SK-N-SH treated with all-trans-retinoic acid at 6 μM for 48 hours (cell line): ENCODE measurements at regions not wholly inside any gene's neighbourhood (a gene's known extent, or its start where the extent isn't known, plus 50 kb on each side); places are given as distances from the start of the nearest gene placed in this dataset.

ENCODE experiments used
- ATAC-seq: fragments of 200-7000 bp; cut with Tn5 transposase; 3 replicates; pipeline ENCODE4 v1.9.1; 2020; ENCODE audit warnings: mild to moderate bottlenecking, moderate library complexity
- ARNTL ChIP-seq: fragments of 450-650 bp; formaldehyde crosslinking; IDR thresholded peaks from 2 replicates; pipeline ENCODE4 v1.5.0; 2020; ENCODE audit warnings: low read depth, mild to moderate bottlenecking, moderate library complexity, borderline replicate concordance
- CSDC2 ChIP-seq: fragments of 250-450 bp; sonication (Bioruptor Pico); IDR thresholded peaks from 2 replicates; pipeline ENCODE4 v1.5.0; 2020; ENCODE audit warnings: mild to moderate bottlenecking, moderate library complexity
- ESRRG ChIP-seq: fragments of 250-450 bp; sonication (Bioruptor Pico); IDR thresholded peaks from 2 replicates; pipeline ENCODE4 v1.6.1; 2021; ENCODE audit warnings: mild to moderate bottlenecking
- GLIS3 ChIP-seq: fragments of 250-450 bp; sonication (Bioruptor Pico); IDR thresholded peaks from 2 replicates; pipeline ENCODE4 v1.5.0; 2020; ENCODE audit warnings: mild to moderate bottlenecking, moderate library complexity
- ISL1 ChIP-seq: fragments of 250-450 bp; sonication (Bioruptor Pico); IDR thresholded peaks from 2 replicates; pipeline ENCODE4 v2.1.2; 2022; ENCODE audit warnings: mild to moderate bottlenecking, moderate library complexity
- OSR1 ChIP-seq: fragments of 250-450 bp; sonication (Bioruptor Pico); IDR thresholded peaks from 2 replicates; pipeline ENCODE4 v1.8.0; 2022; ENCODE audit warnings: moderate library complexity, mild to moderate bottlenecking, inconsistent platforms
- PPARA ChIP-seq: fragments of 250-450 bp; sonication (Bioruptor Pico); IDR thresholded peaks from 2 replicates; pipeline ENCODE4 v1.5.0; 2020; ENCODE audit warnings: mild to moderate bottlenecking, borderline replicate concordance
- RARB ChIP-seq: fragments of 250-450 bp; sonication (Bioruptor Pico); IDR thresholded peaks from 2 replicates; pipeline ENCODE4 v1.8.0; 2021; ENCODE audit warnings: mild to moderate bottlenecking, moderate library complexity
- TCF4 ChIP-seq: fragments of 250-450 bp; sonication (Bioruptor Pico); IDR thresholded peaks from 2 replicates; pipeline ENCODE4 v1.8.0; 2021; ENCODE audit warnings: mild to moderate bottlenecking, moderate library complexity, borderline replicate concordance
- TOX ChIP-seq: fragments of 250-450 bp; sonication (Bioruptor Pico); IDR thresholded peaks from 2 replicates; pipeline ENCODE4 v1.8.0; 2021; ENCODE audit warnings: mild to moderate bottlenecking, moderate library complexity, borderline replicate concordance
- ZC3H10 ChIP-seq: fragments of 250-450 bp; sonication (Bioruptor Pico); IDR thresholded peaks from 2 replicates; pipeline ENCODE4 v1.5.1; 2021; ENCODE audit warnings: mild to moderate bottlenecking, moderate library complexity
- ZFP3 ChIP-seq: fragments of 250-450 bp; sonication (Bioruptor Pico); IDR thresholded peaks from 2 replicates; pipeline ENCODE4 v1.5.0; 2020; ENCODE audit warnings: mild to moderate bottlenecking, moderate library complexity
- ZNF565 ChIP-seq: fragments of 450-650 bp; formaldehyde crosslinking; conservative IDR thresholded peaks from 2 replicates; pipeline ENCODE4 v1.5.0; 2020; ENCODE audit warnings: low read depth, mild to moderate bottlenecking, moderate library complexity
- ZNF70 ChIP-seq: fragments of 450-650 bp; formaldehyde crosslinking; IDR thresholded peaks from 2 replicates; pipeline ENCODE4 v1.5.0; 2020; ENCODE audit warnings: mild to moderate bottlenecking, moderate library complexity
- ZNF8 ChIP-seq: fragments of 450-650 bp; formaldehyde crosslinking; IDR thresholded peaks from 2 replicates; pipeline ENCODE4 v1.5.0; 2020; ENCODE audit warnings: mild to moderate bottlenecking, moderate library complexity
- TF ChIP-seq, protein P1 (sequence below): fragments of 250-450 bp; sonication (Bioruptor Pico); IDR thresholded peaks from 2 replicates; pipeline ENCODE4 v1.8.0; 2021; ENCODE audit warnings: low read depth, mild to moderate bottlenecking, moderate library complexity, borderline replicate concordance
- TF ChIP-seq, protein P2 (sequence below): fragments of 250-450 bp; sonication (Bioruptor Pico); IDR thresholded peaks from 2 replicates; pipeline ENCODE4 v1.5.0; 2020; ENCODE audit warnings: mild to moderate bottlenecking, moderate library complexity
- TF ChIP-seq, protein P3 (sequence below): fragments of 250-450 bp; sonication (Bioruptor Pico); IDR thresholded peaks from 2 replicates; pipeline ENCODE4 v1.5.1; 2020; ENCODE audit warnings: low read depth, mild to moderate bottlenecking, moderate library complexity

DNA sequence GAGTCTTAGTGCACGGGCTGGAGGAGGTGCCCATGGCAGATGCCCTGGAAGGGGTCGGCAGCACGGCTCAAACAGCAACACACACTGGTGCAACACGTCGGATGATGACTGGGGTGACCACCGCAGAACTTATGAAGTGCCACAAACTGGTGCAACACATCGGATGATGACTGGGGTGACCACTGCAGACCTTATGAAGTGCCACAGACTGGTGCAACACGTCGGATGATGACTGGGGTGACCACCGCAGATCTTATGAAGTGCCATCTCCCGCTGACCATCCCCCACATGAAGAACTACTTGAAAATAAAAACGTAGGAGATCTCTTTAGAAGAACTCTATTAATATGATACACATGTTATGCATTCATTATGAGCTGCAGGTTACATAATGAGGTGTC, 218.3 kb downstream of the TBXT start (continued):
- TF ChIP-seq, protein P1, sequence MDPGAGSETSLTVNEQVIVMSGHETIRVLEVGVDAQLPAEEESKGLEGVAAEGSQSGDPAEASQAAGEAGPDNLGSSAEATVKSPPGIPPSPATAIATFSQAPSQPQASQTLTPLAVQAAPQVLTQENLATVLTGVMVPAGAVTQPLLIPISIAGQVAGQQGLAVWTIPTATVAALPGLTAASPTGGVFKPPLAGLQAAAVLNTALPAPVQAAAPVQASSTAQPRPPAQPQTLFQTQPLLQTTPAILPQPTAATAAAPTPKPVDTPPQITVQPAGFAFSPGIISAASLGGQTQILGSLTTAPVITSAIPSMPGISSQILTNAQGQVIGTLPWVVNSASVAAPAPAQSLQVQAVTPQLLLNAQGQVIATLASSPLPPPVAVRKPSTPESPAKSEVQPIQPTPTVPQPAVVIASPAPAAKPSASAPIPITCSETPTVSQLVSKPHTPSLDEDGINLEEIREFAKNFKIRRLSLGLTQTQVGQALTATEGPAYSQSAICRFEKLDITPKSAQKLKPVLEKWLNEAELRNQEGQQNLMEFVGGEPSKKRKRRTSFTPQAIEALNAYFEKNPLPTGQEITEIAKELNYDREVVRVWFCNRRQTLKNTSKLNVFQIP (CRISPR knock-in tag), result no peak
- no peak for TF ChIP-seq TOX
- no peak for TF ChIP-seq ZNF565 (CRISPR knock-in tag)

DNA sequence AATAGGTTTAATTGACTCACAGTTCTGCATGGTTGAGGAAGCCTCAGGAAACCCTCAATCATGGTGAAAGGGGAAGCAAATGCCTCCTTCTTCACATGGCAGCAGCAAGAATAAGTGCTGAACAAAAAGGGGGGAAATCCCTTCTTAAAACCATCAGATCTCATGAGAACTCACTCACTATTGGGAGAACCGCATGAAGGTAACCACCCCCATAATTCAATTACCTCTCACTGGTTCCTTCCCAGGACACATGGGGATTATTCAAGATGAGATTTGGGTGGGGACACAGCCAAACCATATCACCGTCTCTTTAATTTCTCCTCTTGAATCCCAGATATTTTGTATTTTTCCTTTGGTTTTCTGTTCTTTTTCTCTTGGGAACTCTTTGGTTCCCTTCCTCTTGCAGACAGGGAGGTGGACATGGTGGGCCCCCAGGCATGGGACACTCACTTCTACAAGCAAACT, 223.6 kb downstream of the TBXT start:
- TF ChIP-seq CSDC2 (CRISPR knock-in tag) (no peak), ZNF565 (CRISPR knock-in tag) (no peak), OSR1 (CRISPR knock-in tag) (no peak)
- TF ChIP-seq, protein P2, sequence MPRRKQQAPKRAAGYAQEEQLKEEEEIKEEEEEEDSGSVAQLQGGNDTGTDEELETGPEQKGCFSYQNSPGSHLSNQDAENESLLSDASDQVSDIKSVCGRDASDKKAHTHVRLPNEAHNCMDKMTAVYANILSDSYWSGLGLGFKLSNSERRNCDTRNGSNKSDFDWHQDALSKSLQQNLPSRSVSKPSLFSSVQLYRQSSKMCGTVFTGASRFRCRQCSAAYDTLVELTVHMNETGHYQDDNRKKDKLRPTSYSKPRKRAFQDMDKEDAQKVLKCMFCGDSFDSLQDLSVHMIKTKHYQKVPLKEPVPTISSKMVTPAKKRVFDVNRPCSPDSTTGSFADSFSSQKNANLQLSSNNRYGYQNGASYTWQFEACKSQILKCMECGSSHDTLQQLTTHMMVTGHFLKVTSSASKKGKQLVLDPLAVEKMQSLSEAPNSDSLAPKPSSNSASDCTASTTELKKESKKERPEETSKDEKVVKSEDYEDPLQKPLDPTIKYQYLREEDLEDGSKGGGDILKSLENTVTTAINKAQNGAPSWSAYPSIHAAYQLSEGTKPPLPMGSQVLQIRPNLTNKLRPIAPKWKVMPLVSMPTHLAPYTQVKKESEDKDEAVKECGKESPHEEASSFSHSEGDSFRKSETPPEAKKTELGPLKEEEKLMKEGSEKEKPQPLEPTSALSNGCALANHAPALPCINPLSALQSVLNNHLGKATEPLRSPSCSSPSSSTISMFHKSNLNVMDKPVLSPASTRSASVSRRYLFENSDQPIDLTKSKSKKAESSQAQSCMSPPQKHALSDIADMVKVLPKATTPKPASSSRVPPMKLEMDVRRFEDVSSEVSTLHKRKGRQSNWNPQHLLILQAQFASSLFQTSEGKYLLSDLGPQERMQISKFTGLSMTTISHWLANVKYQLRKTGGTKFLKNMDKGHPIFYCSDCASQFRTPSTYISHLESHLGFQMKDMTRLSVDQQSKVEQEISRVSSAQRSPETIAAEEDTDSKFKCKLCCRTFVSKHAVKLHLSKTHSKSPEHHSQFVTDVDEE (CRISPR knock-in tag), result no peak
- no peak for ATAC-seq

DNA sequence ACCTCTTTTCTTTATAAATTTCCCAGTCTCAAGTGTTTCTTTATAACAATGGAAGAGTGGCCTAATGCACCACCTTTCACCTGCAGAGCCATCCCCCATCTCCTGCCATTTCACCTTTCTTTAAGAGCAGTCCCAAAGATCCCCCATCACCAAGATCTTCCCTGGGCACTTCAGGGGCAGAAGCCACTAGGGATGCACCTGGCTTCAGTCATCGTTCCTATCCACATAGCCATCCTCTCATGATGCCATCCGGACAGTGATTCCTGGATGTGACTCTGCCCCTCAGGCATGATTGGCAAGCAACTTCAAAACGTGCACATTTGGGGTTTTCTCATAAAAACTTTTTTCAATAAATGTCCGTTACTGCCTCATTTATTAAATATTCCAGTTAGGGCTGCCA, 225.9 kb downstream of the TBXT start:
- ATAC-seq, result no peak
- TF ChIP-seq CSDC2 (CRISPR knock-in tag) (no peak), ZFP3 (CRISPR knock-in tag) (no peak), OSR1 (CRISPR knock-in tag) (no peak), ISL1 (CRISPR knock-in tag) (no peak), PPARA (CRISPR knock-in tag) (no peak), GLIS3 (CRISPR knock-in tag) (no peak), ESRRG (no peak), ZNF565 (CRISPR knock-in tag) (no peak), ZNF8 (CRISPR knock-in tag) (no peak), ZNF70 (no peak), TCF4 (no peak)
- TF ChIP-seq, protein P1 (CRISPR knock-in tag), result no peak
- TF ChIP-seq, protein P2 (CRISPR knock-in tag), result no peak
- TF ChIP-seq, protein P3, sequence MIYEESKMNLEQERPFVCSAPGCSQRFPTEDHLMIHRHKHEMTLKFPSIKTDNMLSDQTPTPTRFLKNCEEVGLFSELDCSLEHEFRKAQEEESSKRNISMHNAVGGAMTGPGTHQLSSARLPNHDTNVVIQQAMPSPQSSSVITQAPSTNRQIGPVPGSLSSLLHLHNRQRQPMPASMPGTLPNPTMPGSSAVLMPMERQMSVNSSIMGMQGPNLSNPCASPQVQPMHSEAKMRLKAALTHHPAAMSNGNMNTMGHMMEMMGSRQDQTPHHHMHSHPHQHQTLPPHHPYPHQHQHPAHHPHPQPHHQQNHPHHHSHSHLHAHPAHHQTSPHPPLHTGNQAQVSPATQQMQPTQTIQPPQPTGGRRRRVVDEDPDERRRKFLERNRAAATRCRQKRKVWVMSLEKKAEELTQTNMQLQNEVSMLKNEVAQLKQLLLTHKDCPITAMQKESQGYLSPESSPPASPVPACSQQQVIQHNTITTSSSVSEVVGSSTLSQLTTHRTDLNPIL, result no peak

DNA sequence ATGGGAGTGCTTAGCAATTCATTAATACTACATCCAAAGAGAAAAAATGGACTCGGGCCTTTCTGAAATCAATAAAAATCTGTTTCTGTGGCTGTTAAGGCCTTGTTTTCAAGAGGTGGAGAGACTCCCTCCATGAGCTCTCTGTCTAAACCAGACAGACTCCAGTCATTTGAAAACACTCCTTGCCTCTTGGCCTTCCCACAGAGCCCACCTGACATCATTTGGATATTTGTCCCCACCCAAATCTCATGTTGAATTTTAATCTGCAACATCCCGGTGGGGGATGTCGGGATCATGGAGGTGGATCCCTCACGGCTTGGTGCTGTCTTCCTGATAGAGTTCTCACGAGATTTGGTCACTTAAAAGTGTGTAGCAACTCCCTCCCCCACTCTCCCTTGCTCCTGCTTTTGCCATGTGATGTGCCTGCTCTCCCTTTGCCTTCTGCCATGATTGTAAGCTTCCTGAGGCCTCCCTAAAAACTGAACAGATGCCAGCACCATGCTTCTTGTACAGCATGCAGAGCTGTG, 226.3 kb downstream of the TBXT start:
- no peak for ATAC-seq
- TF ChIP-seq RARB (CRISPR knock-in tag) (no peak), PPARA (CRISPR knock-in tag) (no peak), CSDC2 (CRISPR knock-in tag) (no peak), ZC3H10 (CRISPR knock-in tag) (no peak), TCF4 (no peak), ZNF70 (no peak), ZNF565 (CRISPR knock-in tag) (no peak), ESRRG (no peak), ARNTL (CRISPR knock-in tag) (no peak), ZFP3 (CRISPR knock-in tag) (no peak)
- TF ChIP-seq, protein P1 (CRISPR knock-in tag), result no peak
- TF ChIP-seq, all 23 proteins: peak for 0
